ENCODE measurements at regions not wholly inside any gene's neighbourhood (a gene's known extent, or its start where the extent isn't known, plus 50 kb on each side); places are given as distances from the start of the nearest gene placed in this dataset.

DNA sequence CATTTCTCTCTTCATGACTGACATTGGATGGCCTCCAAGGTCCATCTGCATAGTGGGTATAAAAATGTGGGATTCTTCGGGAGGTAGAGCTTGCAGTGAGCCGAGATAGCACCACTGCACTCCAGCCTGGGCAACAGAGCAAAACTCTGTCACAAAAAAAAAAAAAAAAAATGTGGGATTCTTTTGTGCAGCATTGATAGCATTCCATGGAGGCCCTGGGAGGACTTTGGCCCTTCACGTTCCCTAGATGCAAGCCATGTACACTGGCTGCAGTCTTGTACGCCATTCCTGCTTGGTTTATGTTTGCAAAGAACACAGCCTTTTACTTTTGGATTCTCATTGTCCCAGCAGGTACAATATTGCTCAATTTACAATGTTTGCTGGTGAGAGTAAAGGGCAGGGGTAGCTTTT, 157.8 kb downstream of the SLCO4C1 start (continued):
- TF ChIP-seq, protein P1, sequence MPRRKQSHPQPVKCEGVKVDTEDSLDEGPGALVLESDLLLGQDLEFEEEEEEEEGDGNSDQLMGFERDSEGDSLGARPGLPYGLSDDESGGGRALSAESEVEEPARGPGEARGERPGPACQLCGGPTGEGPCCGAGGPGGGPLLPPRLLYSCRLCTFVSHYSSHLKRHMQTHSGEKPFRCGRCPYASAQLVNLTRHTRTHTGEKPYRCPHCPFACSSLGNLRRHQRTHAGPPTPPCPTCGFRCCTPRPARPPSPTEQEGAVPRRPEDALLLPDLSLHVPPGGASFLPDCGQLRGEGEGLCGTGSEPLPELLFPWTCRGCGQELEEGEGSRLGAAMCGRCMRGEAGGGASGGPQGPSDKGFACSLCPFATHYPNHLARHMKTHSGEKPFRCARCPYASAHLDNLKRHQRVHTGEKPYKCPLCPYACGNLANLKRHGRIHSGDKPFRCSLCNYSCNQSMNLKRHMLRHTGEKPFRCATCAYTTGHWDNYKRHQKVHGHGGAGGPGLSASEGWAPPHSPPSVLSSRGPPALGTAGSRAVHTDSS (CRISPR knock-in tag; conservative IDR thresholded peaks at IDR 0.05), result no peak
- no peak for TF ChIP-seq ZNF652 (CRISPR knock-in tag; IDR thresholded peaks at IDR 0.05; ENCODE audit: borderline replicate concordance, low read depth)
- TF ChIP-seq RBM22 (optimal IDR thresholded peaks at IDR 0.05; ENCODE audit: low read length), result no peak
- TF ChIP-seq, protein P2, sequence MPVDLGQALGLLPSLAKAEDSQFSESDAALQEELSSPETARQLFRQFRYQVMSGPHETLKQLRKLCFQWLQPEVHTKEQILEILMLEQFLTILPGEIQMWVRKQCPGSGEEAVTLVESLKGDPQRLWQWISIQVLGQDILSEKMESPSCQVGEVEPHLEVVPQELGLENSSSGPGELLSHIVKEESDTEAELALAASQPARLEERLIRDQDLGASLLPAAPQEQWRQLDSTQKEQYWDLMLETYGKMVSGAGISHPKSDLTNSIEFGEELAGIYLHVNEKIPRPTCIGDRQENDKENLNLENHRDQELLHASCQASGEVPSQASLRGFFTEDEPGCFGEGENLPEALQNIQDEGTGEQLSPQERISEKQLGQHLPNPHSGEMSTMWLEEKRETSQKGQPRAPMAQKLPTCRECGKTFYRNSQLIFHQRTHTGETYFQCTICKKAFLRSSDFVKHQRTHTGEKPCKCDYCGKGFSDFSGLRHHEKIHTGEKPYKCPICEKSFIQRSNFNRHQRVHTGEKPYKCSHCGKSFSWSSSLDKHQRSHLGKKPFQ (CRISPR knock-in tag; IDR thresholded peaks at IDR 0.05; ENCODE audit: insufficient replicate concordance), result no peak
- TF ChIP-seq ZNF296 (CRISPR knock-in tag; conservative IDR thresholded peaks at IDR 0.05), result no peak
- TF ChIP-seq ZFP90 (CRISPR knock-in tag; IDR thresholded peaks at IDR 0.05; ENCODE audit: borderline replicate concordance), result no peak; the same call in 1 of the 2 replicates
- peak; percentile 65; the same call in 1 of the 2 replicates for TF ChIP-seq ZNF431 (CRISPR knock-in tag; IDR thresholded peaks at IDR 0.05; ENCODE audit: borderline replicate concordance, low read depth)
- no peak for TF ChIP-seq ZNF138 (CRISPR knock-in tag; IDR thresholded peaks at IDR 0.05; ENCODE audit: low read depth)
- no peak for TF ChIP-seq RAD51 (IDR thresholded peaks at IDR 0.05; ENCODE audit: borderline replicate concordance)
- no peak for TF ChIP-seq ZNF7 (CRISPR knock-in tag; IDR thresholded peaks at IDR 0.05)
- no peak for TF ChIP-seq ZNF207 (IDR thresholded peaks at IDR 0.05; ENCODE audit: borderline replicate concordance)
- no peak for TF ChIP-seq HES4 (CRISPR knock-in tag; IDR thresholded peaks at IDR 0.05; ENCODE audit: borderline replicate concordance)
- TF ChIP-seq PHF20 (CRISPR knock-in tag; IDR thresholded peaks at IDR 0.05), result no peak
- no peak for TF ChIP-seq PLRG1 (conservative IDR thresholded peaks at IDR 0.05)
- no peak for TF ChIP-seq ZNF891 (CRISPR knock-in tag; IDR thresholded peaks at IDR 0.05)
- no peak for TF ChIP-seq ZBTB38 (CRISPR knock-in tag; IDR thresholded peaks at IDR 0.05)
- TF ChIP-seq, protein P3, sequence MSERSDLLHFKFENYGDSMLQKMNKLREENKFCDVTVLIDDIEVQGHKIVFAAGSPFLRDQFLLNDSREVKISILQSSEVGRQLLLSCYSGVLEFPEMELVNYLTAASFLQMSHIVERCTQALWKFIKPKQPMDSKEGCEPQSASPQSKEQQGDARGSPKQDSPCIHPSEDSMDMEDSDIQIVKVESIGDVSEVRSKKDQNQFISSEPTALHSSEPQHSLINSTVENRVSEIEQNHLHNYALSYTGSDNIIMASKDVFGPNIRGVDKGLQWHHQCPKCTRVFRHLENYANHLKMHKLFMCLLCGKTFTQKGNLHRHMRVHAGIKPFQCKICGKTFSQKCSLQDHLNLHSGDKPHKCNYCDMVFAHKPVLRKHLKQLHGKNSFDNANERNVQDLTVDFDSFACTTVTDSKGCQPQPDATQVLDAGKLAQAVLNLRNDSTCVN (CRISPR knock-in tag; IDR thresholded peaks at IDR 0.05; ENCODE audit: borderline replicate concordance), result no peak
- TF ChIP-seq ZEB1 (IDR thresholded peaks at IDR 0.05; ENCODE audit: insufficient replicate concordance, low read depth), result peak; percentile 85
- TF ChIP-seq MBD4 (IDR thresholded peaks at IDR 0.05; ENCODE audit: borderline replicate concordance, low read length), result no peak
- no peak for TF ChIP-seq NR1H2 (CRISPR knock-in tag; IDR thresholded peaks at IDR 0.05; ENCODE audit: borderline replicate concordance, low read depth)
- 0 out of 2 replicates have a peak, but pooled peaks have one; percentile 15 for TF ChIP-seq ETV5 (CRISPR knock-in tag; IDR thresholded peaks at IDR 0.05; ENCODE audit: borderline replicate concordance)
- no peak for TF ChIP-seq HNRNPLL (IDR thresholded peaks at IDR 0.05; ENCODE audit: low read depth, low read length, poor library complexity, severe bottlenecking)
- TF ChIP-seq ZNF382 (CRISPR knock-in tag; IDR thresholded peaks at IDR 0.05; ENCODE audit: borderline replicate concordance), result no peak
- TF ChIP-seq, protein P4, sequence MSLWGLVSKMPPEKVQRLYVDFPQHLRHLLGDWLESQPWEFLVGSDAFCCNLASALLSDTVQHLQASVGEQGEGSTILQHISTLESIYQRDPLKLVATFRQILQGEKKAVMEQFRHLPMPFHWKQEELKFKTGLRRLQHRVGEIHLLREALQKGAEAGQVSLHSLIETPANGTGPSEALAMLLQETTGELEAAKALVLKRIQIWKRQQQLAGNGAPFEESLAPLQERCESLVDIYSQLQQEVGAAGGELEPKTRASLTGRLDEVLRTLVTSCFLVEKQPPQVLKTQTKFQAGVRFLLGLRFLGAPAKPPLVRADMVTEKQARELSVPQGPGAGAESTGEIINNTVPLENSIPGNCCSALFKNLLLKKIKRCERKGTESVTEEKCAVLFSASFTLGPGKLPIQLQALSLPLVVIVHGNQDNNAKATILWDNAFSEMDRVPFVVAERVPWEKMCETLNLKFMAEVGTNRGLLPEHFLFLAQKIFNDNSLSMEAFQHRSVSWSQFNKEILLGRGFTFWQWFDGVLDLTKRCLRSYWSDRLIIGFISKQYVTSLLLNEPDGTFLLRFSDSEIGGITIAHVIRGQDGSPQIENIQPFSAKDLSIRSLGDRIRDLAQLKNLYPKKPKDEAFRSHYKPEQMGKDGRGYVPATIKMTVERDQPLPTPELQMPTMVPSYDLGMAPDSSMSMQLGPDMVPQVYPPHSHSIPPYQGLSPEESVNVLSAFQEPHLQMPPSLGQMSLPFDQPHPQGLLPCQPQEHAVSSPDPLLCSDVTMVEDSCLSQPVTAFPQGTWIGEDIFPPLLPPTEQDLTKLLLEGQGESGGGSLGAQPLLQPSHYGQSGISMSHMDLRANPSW (CRISPR knock-in tag; IDR thresholded peaks at IDR 0.05; ENCODE audit: borderline replicate concordance), result 0 out of 2 replicates have a peak, but pooled peaks have one; percentile 48
